GM23338 (cell line): ENCODE measurements at regions not wholly inside any gene's neighbourhood (a gene's known extent, or its start where the extent isn't known, plus 50 kb on each side); places are given as distances from the start of the nearest gene placed in this dataset.

Experiments used
- ATAC-seq: fragments of 200-7000 bp; cut with Tn5 transposase; 3 replicates; pipeline ENCODE4 v1.9.1; 2020
- DNase-seq: peaks from one replicate; pipeline ENCODE4 v3.0.0-alpha.2; 2015; ENCODE audit warnings: low spot score
- H2AFZ ChIP-seq: fragments of 200-600 bp; sonication (generic); 2 replicates; pipeline ENCODE4 v1.8.0; 2016; ENCODE audit warnings: antibody characterized with exemption, mild to moderate bottlenecking, moderate library complexity
- H3F3A ChIP-seq: fragments of 200-600 bp; sonication (generic); replicated peaks from 2 replicates; pipeline ENCODE4 v1.8.0; 2017; ENCODE audit warnings: antibody characterized with exemption, mixed run types, low read depth
- H3K27ac ChIP-seq: fragments of 200-600 bp; sonication (generic); 2 replicates; pipeline ENCODE4 v1.6.1; 2016; ENCODE audit warnings: low read depth
- H3K27me3 ChIP-seq: fragments of 200-600 bp; sonication (generic); 2 replicates; pipeline ENCODE4 v1.8.0; 2016; ENCODE audit warnings: mild to moderate bottlenecking, mixed run types, moderate library complexity; ENCODE audit not compliant: insufficient read depth
- H3K36me3 ChIP-seq: fragments of 200-600 bp; sonication (generic); 2 replicates; pipeline ENCODE4 v1.8.0; 2016; ENCODE audit warnings: mild to moderate bottlenecking; ENCODE audit not compliant: insufficient read depth
- H3K4me1 ChIP-seq: fragments of 200-600 bp; sonication (generic); 2 replicates; pipeline ENCODE4 v1.8.0; 2016; ENCODE audit warnings: mild to moderate bottlenecking, moderate library complexity; ENCODE audit not compliant: insufficient read depth
- H3K4me2 ChIP-seq: fragments of 200-600 bp; sonication (generic); 2 replicates; pipeline ENCODE4 v1.7.1; 2017; ENCODE audit warnings: mixed run types
- H3K4me3 ChIP-seq: fragments of 200-600 bp; sonication (generic); 2 replicates; pipeline ENCODE4 v1.6.1; 2016; ENCODE audit warnings: mixed run types
- H3K79me2 ChIP-seq: fragments of 200-600 bp; sonication (generic); replicated peaks from 2 replicates; pipeline ENCODE4 v1.8.0; 2017; ENCODE audit warnings: mild to moderate bottlenecking; ENCODE audit not compliant: insufficient read depth
- H3K9me2 ChIP-seq: fragments of 200-600 bp; sonication (generic); 2 replicates; pipeline ENCODE4 v1.8.0; 2017; ENCODE audit not compliant: insufficient read depth
- H4K20me1 ChIP-seq: fragments of 200-600 bp; sonication (generic); replicated peaks from 2 replicates; pipeline ENCODE4 v1.8.0; 2017; ENCODE audit warnings: mild to moderate bottlenecking; ENCODE audit not compliant: insufficient read depth
- H3K27ac Mint-ChIP-seq: 2 replicates; pipeline ENCODE4 v1.8.0; 2020; ENCODE audit warnings: inconsistent platforms, mild to moderate bottlenecking, moderate library complexity, mixed read lengths
- H3K27me3 Mint-ChIP-seq: 3 replicates; pipeline ENCODE4 v1.8.0; 2022; ENCODE audit warnings: low read depth, mild to moderate bottlenecking, moderate library complexity, mixed read lengths, inconsistent platforms; ENCODE audit not compliant: insufficient read depth, poor library complexity
- H3K36me3 Mint-ChIP-seq: 3 replicates; pipeline ENCODE4 v1.8.0; 2021; ENCODE audit warnings: low read depth, mild to moderate bottlenecking, inconsistent platforms, moderate library complexity, mixed read lengths
- H3K4me1 Mint-ChIP-seq: 3 replicates; pipeline ENCODE4 v1.8.0; 2020; ENCODE audit warnings: mild to moderate bottlenecking, inconsistent platforms, mixed read lengths
- H3K4me3 Mint-ChIP-seq: 3 replicates; pipeline ENCODE4 v1.8.0; 2021; ENCODE audit warnings: moderate library complexity, mild to moderate bottlenecking, inconsistent platforms, mixed read lengths
- H3K9me3 Mint-ChIP-seq: 3 replicates; pipeline ENCODE4 v1.8.0; 2020; ENCODE audit warnings: moderate library complexity, mild to moderate bottlenecking, inconsistent platforms, mixed read lengths
- CREB1 ChIP-seq: fragments of 250-450 bp; sonication (Bioruptor Pico); IDR thresholded peaks from 2 replicates; pipeline ENCODE4 v1.5.0; 2020; ENCODE audit warnings: low read depth, mild to moderate bottlenecking, moderate library complexity
- EZH2 ChIP-seq: fragments of 200-600 bp; sonication (generic); IDR thresholded peaks from one replicate; pipeline ENCODE4 v1.8.0; 2017; ENCODE audit warnings: antibody characterized with exemption, mild to moderate bottlenecking, low read depth; ENCODE audit not compliant: unreplicated experiment
- EZH2phosphoT487 ChIP-seq: fragments of 200-600 bp; sonication (generic); IDR thresholded peaks from one replicate; pipeline ENCODE4 v1.8.1; 2018; ENCODE audit warnings: antibody characterized with exemption; ENCODE audit not compliant: unreplicated experiment
- JUNB ChIP-seq: IDR thresholded peaks from one replicate; pipeline ENCODE4 v1.6.1; 2016; ENCODE audit warnings: antibody characterized with exemption; ENCODE audit not compliant: unreplicated experiment
- POLR2AphosphoS5 ChIP-seq: IDR thresholded peaks from 2 replicates; pipeline ENCODE4 v1.6.1; 2016; ENCODE audit warnings: antibody characterized with exemption, low read depth
- STAT1 ChIP-seq: IDR thresholded peaks from one replicate; pipeline ENCODE4 v1.6.1; 2016; ENCODE audit warnings: antibody characterized with exemption; ENCODE audit not compliant: unreplicated experiment
- ZNF114 ChIP-seq: fragments of 250-450 bp; sonication (Bioruptor Pico); IDR thresholded peaks from 2 replicates; pipeline ENCODE4 v1.5.0; 2020; ENCODE audit warnings: mild to moderate bottlenecking, moderate library complexity
- ZNF331 ChIP-seq: fragments of 250-450 bp; sonication (Bioruptor Pico); IDR thresholded peaks from 2 replicates; pipeline ENCODE4 v1.5.0; 2020; ENCODE audit warnings: low read depth, mild to moderate bottlenecking, moderate library complexity
- TF ChIP-seq, protein P1 (sequence below): IDR thresholded peaks from 2 replicates; pipeline ENCODE4 v1.6.1; 2016; ENCODE audit warnings: antibody characterized with exemption
- TF ChIP-seq, protein P2 (sequence below): fragments of 250-450 bp; sonication (Bioruptor Pico); IDR thresholded peaks from 2 replicates; pipeline ENCODE4 v1.5.0; 2020; ENCODE audit warnings: mild to moderate bottlenecking, moderate library complexity
- TF ChIP-seq, protein P3 (sequence below), 2 experiments: fragments of 200-600 bp in 1 of 2; sonication (generic) in 1 of 2; conservative IDR thresholded peaks; 2 replicates each; pipeline versions ENCODE4 v1.5.1 to v1.6.1; 2016 to 2017; ENCODE audit warnings: antibody characterized with exemption in 2 of 2, low read depth in 2 of 2, mild to moderate bottlenecking in 2 of 2, moderate library complexity in 1 of 2
- TF ChIP-seq, protein P4 (sequence below): IDR thresholded peaks from one replicate; pipeline ENCODE4 v1.6.1; 2018; ENCODE audit warnings: antibody characterized with exemption; ENCODE audit not compliant: unreplicated experiment

DNA sequence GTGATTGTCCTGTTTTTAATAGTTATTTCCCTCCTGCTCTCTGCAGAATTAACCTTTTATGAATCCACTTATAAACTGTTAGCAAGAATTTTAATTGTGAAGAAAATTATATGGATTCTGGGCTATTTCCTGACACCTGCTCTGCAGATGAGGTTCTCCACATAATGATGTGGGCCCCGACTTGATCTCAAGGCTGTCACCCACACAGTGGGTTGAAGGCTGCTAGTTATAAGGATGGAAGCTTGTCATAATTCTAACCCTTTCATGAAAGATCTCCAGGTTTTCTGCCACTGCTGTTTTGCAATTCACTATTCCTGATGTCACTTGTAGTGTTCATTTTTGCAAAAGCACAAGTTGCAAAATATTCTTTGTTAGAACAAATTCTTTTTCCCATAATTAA, 69.1 kb upstream of the MAN2A1 start (continued):
- TF ChIP-seq ZNF331 (CRISPR knock-in tag) = no peak
- TF ChIP-seq ZNF114 = no peak
- no peak for TF ChIP-seq POLR2AphosphoS5

DNA sequence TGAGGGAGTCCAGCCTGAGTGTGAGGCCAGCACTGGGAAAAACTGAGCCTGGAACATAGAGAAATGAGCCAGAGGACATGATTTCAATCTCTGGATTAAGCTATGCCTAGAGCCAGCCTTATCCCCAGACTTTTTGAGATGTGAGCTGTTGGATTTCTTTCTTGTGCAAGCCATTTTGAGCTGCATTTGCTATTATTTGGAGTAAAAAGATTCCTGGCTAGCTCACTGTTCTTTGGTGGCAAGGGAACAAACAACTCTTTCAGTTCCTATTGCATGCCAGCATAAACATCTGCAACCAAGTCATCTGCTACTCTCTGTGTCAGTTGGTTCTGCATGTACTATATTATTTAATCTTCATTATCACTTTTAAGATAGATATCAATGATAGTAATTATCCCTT, 70.1 kb upstream of the MAN2A1 start:
- Mint-ChIP-seq H3K9me3 (no peaks in the 10 kb centered on the region), H3K4me3 (no peak overlapping the region), H3K4me1 (no peaks in the 10 kb centered on the region), H3K27ac (no peak overlapping the region), H3K27me3 (no peaks in the 10 kb centered on the region), H3K36me3 (no peaks in the 10 kb centered on the region)
- no peak for TF ChIP-seq EZH2
- no peak for TF ChIP-seq EZH2phosphoT487
- TF ChIP-seq, protein P1, sequence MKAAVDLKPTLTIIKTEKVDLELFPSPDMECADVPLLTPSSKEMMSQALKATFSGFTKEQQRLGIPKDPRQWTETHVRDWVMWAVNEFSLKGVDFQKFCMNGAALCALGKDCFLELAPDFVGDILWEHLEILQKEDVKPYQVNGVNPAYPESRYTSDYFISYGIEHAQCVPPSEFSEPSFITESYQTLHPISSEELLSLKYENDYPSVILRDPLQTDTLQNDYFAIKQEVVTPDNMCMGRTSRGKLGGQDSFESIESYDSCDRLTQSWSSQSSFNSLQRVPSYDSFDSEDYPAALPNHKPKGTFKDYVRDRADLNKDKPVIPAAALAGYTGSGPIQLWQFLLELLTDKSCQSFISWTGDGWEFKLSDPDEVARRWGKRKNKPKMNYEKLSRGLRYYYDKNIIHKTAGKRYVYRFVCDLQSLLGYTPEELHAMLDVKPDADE = no peak
- TF ChIP-seq POLR2AphosphoS5 = no peak
- TF ChIP-seq, protein P2, sequence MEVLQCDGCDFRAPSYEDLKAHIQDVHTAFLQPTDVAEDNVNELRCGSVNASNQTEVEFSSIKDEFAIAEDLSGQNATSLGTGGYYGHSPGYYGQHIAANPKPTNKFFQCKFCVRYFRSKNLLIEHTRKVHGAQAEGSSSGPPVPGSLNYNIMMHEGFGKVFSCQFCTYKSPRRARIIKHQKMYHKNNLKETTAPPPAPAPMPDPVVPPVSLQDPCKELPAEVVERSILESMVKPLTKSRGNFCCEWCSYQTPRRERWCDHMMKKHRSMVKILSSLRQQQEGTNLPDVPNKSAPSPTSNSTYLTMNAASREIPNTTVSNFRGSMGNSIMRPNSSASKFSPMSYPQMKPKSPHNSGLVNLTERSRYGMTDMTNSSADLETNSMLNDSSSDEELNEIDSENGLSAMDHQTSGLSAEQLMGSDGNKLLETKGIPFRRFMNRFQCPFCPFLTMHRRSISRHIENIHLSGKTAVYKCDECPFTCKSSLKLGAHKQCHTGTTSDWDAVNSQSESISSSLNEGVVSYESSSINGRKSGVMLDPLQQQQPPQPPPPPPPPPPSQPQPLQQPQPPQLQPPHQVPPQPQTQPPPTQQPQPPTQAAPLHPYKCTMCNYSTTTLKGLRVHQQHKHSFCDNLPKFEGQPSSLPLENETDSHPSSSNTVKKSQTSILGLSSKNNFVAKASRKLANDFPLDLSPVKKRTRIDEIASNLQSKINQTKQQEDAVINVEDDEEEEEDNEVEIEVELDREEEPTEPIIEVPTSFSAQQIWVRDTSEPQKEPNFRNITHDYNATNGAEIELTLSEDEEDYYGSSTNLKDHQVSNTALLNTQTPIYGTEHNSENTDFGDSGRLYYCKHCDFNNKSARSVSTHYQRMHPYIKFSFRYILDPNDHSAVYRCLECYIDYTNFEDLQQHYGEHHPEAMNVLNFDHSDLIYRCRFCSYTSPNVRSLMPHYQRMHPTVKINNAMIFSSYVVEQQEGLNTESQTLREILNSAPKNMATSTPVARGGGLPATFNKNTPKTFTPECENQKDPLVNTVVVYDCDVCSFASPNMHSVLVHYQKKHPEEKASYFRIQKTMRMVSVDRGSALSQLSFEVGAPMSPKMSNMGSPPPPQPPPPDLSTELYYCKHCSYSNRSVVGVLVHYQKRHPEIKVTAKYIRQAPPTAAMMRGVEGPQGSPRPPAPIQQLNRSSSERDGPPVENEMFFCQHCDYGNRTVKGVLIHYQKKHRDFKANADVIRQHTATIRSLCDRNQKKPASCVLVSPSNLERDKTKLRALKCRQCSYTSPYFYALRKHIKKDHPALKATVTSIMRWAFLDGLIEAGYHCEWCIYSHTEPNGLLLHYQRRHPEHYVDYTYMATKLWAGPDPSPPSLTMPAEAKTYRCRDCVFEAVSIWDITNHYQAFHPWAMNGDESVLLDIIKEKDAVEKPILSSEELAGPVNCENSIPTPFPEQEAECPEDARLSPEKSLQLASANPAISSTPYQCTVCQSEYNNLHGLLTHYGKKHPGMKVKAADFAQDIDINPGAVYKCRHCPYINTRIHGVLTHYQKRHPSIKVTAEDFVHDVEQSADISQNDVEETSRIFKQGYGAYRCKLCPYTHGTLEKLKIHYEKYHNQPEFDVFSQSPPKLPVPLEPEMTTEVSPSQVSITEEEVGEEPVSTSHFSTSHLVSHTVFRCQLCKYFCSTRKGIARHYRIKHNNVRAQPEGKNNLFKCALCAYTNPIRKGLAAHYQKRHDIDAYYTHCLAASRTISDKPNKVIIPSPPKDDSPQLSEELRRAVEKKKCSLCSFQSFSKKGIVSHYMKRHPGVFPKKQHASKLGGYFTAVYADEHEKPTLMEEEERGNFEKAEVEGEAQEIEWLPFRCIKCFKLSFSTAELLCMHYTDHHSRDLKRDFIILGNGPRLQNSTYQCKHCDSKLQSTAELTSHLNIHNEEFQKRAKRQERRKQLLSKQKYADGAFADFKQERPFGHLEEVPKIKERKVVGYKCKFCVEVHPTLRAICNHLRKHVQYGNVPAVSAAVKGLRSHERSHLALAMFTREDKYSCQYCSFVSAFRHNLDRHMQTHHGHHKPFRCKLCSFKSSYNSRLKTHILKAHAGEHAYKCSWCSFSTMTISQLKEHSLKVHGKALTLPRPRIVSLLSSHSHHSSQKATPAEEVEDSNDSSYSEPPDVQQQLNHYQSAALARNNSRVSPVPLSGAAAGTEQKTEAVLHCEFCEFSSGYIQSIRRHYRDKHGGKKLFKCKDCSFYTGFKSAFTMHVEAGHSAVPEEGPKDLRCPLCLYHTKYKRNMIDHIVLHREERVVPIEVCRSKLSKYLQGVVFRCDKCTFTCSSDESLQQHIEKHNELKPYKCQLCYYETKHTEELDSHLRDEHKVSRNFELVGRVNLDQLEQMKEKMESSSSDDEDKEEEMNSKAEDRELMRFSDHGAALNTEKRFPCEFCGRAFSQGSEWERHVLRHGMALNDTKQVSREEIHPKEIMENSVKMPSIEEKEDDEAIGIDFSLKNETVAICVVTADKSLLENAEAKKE (CRISPR knock-in tag) = no peak
- no peak for TF ChIP-seq ZNF114
- no peak for TF ChIP-seq STAT1
- no peak for TF ChIP-seq JUNB
- TF ChIP-seq, protein P3, sequence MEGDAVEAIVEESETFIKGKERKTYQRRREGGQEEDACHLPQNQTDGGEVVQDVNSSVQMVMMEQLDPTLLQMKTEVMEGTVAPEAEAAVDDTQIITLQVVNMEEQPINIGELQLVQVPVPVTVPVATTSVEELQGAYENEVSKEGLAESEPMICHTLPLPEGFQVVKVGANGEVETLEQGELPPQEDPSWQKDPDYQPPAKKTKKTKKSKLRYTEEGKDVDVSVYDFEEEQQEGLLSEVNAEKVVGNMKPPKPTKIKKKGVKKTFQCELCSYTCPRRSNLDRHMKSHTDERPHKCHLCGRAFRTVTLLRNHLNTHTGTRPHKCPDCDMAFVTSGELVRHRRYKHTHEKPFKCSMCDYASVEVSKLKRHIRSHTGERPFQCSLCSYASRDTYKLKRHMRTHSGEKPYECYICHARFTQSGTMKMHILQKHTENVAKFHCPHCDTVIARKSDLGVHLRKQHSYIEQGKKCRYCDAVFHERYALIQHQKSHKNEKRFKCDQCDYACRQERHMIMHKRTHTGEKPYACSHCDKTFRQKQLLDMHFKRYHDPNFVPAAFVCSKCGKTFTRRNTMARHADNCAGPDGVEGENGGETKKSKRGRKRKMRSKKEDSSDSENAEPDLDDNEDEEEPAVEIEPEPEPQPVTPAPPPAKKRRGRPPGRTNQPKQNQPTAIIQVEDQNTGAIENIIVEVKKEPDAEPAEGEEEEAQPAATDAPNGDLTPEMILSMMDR (conservative IDR thresholded peaks at IDR 0.05; ENCODE audit: low read depth in 2 of 2) = no peak
- no peak for TF ChIP-seq CREB1 (CRISPR knock-in tag)
- TF ChIP-seq, protein P4, sequence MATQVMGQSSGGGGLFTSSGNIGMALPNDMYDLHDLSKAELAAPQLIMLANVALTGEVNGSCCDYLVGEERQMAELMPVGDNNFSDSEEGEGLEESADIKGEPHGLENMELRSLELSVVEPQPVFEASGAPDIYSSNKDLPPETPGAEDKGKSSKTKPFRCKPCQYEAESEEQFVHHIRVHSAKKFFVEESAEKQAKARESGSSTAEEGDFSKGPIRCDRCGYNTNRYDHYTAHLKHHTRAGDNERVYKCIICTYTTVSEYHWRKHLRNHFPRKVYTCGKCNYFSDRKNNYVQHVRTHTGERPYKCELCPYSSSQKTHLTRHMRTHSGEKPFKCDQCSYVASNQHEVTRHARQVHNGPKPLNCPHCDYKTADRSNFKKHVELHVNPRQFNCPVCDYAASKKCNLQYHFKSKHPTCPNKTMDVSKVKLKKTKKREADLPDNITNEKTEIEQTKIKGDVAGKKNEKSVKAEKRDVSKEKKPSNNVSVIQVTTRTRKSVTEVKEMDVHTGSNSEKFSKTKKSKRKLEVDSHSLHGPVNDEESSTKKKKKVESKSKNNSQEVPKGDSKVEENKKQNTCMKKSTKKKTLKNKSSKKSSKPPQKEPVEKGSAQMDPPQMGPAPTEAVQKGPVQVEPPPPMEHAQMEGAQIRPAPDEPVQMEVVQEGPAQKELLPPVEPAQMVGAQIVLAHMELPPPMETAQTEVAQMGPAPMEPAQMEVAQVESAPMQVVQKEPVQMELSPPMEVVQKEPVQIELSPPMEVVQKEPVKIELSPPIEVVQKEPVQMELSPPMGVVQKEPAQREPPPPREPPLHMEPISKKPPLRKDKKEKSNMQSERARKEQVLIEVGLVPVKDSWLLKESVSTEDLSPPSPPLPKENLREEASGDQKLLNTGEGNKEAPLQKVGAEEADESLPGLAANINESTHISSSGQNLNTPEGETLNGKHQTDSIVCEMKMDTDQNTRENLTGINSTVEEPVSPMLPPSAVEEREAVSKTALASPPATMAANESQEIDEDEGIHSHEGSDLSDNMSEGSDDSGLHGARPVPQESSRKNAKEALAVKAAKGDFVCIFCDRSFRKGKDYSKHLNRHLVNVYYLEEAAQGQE = no peak
- H3K4me2 ChIP-seq = no peak overlapping the region
- no peak overlapping the region for H3K4me3 ChIP-seq
- 0 out of 2 replicates have a peak, but pooled peaks cover 2% of the 10 kb centered on the region for H3K9me2 ChIP-seq
- H3F3A ChIP-seq = no peaks in the 10 kb centered on the region
- ATAC-seq (no peak), DNase-seq (no peak)
- H3K36me3 ChIP-seq = no peaks in the 10 kb centered on the region
- H3K79me2 ChIP-seq = no peaks in the 10 kb centered on the region
- H2AFZ ChIP-seq = no peak overlapping the region
- no peaks in the 10 kb centered on the region for H3K27me3 ChIP-seq
- no peak overlapping the region for H3K27ac ChIP-seq
- no peaks in the 10 kb centered on the region for H4K20me1 ChIP-seq
- H3K4me1 ChIP-seq = no peaks in the 10 kb centered on the region
